ENCODE measurements at regions not wholly inside any gene's neighbourhood (a gene's known extent, or its start where the extent isn't known, plus 50 kb on each side); places are given as distances from the start of the nearest gene placed in this dataset.

GRCh38 chr2:83602753-83603152 lies 856.3 kb downstream of the SUCLG1 start:
- DNase-seq, result no peak

- no peak for DNase-seq
Measured at GRCh38 chr2:83596592-83597282, 862.3 kb downstream of the SUCLG1 start.

DNA sequence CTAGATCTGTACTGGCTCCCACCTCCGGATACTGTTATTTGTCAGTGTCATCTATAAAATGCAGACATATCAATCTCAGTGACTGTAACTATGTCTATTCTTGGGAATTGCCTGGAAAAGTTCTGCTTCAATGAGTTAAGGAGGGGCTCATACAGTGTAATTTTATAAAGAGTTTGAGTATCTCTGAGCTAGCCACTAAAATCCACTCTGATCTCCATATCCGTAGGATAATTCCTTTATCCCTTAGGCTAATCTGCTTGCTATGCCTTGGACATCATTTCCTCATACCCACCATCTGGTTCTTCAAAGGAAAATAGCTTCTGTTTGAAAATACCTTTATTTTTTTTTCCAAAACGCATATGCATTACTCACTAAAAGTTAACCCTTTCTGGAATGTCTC lies 863.2 kb downstream of the SUCLG1 start:
- no peak for DNase-seq

DNA sequence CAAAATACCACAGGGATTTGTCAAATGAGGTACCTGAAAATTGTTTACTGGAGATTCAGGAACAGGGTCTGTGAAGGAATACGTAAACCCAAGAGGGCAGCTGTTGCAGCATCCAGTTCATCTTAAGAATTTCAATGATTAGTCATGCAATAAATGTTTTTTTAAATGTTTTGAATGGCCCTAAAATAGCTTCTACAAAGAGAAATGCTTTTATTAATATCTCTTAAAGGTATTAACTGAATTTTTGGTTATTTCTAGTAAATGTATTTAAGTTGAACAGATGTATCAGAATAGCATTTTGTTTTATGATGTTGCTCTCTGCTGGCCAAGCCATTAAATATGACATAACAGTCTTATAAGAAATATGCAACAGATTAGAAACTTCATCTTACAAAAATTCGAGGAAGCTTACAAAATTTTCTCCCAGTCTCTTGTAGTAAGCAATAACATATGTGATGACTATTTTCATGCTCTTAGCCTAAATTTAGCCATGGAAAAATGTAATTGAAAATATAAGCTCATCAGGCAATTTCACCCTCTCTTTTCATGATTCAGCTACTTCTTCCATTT lies 863.9 kb downstream of the SUCLG1 start:
- DNase-seq, result no peak

DNA sequence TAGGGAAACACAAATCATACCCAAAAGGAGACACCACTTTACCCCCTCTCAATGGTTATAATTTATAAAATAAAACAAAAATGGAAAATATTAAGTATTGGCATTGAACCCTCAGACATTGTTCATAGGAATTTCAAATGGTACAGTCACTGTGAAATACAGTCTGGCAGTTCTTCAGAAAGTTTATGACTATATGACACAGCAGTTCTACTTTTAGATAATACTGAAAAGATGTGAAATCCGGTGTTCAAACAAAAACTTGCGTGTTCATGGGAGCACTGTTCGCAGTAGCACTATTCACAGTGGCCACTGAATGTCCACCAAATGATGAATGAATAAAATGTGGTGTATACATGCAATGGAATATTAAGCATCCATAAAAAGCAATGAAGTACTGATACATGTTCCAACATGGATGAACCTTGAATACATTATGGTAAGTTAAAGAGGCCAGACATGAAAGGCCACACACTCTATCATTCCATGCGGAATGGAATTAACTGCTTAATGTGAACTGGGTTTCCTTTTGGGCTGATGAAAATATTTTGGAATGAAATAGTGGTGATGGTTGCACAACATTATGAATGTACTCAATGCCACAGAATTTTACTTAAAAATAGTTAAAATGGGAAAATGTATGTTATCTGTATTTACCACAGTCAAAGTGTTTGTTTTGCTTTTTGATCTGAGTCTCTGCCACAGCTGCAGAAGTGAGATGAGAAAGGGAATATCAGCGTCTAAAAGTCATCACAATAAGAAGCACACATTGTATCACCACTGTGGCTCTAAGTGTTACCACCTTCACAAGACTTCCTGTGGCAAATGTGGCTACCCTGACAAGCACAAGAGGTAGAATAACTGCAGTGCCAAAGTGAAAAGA lies 864.6 kb downstream of the SUCLG1 start:
- DNase-seq, result no peak

DNA sequence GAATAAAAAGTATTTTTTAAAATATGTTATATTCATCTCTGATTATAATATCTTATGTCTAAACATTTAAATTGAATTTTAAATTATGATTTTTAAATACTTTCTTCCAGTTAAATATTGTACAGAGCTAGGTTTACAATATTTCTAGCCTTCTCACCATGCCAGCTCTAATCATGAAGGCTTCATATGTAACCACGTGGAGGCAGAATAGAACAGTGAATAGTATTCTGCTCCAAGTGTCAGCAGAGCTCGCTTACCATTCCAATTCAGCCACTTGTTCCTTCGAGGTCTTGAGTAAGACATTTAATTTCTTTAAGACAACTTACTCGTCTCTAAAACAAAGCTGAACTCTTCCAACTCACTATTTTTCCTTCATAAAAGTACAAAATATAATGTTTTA lies 871.8 kb downstream of the SUCLG1 start:
- no peak for DNase-seq

GRCh38 chr2:83585250-83585649 lies 873.8 kb downstream of the SUCLG1 start:
- DNase-seq, result no peak

DNA sequence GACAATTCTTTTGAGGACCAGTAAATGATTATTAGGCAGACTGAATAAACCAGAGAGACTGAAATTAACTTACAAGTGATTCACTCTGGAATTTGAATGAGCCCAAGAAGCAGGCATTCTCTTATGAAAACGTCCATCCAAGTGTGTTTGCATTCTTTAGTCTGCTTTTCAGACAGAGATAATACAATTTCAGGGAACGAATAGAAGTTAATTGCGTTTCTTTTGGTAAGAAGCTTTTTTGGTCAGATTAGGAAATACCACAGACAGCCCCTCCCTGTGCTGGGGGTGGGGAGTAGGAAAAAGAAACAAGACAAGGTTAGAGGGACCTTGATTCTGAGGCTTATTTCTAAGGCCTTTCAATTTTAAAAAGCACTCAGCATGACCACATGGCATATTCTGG lies 874.4 kb downstream of the SUCLG1 start:
- no peak for DNase-seq

GRCh38 chr2:83582589-83582988 lies 876.5 kb downstream of the SUCLG1 start:
- DNase-seq, result no peak

- no peak for DNase-seq
Measured at GRCh38 chr2:83579507-83579906, 879.6 kb downstream of the SUCLG1 start.

DNA sequence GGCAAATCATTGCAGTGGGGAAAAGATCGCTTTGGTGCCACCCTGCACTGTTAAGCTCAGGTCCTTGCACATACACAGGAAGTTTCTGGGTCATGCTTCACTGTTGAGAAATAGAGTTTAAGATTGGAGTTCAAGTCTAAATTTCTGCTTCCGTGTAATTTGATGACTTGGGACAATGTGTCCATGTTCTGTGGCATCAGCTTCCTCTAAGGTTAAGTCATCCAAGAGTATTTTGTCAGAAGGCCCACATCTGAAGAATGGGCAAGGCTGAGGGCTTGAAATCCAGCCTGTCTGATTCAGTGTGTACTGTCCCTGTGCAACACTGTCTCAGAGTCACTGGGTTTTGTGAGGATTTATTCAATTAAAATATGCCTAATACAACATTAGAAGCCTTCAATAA lies 880.7 kb downstream of the SUCLG1 start:
- DNase-seq, result no peak

- DNase-seq, result no peak
Measured at GRCh38 chr2:83574614-83575013, 884.5 kb downstream of the SUCLG1 start.

DNA sequence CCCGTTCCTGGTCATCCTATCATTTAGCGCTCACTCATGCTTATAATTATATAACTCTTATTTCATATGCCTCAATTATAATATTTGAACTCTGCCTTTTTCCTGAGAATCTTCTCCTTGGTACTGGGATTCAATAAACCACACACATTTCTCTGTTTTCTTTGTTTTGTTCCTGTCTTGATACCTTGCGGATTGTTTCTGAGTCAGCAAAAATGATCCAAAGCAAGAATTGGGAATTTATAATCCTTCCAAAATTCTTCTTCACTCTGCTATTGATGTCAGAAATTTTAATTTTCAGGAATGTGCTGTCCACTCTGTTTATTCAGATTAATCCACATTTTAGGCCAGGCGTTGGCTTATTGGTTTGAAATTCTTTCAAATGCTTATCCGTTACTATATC lies 886.0 kb downstream of the SUCLG1 start:
- no peak for DNase-seq

DNA sequence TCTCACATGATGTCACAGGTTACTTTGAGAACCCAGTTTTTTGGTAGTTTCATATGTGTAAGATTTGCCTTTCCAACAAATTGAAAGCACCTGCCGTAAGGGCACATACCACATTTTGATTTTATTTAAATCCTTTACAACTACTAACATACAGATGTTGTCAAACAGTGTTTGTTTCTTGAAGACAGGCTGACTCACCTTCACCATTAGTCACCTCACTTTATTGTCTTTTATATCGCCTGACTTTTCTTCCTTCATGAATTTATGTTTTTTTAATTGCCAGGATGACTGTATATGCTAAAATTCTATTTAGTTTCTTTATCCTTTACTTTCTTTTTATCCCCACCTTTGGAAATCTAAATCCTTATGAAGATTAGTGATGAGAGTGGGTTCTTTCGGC lies 886.7 kb downstream of the SUCLG1 start:
- DNase-seq, result no peak

DNA sequence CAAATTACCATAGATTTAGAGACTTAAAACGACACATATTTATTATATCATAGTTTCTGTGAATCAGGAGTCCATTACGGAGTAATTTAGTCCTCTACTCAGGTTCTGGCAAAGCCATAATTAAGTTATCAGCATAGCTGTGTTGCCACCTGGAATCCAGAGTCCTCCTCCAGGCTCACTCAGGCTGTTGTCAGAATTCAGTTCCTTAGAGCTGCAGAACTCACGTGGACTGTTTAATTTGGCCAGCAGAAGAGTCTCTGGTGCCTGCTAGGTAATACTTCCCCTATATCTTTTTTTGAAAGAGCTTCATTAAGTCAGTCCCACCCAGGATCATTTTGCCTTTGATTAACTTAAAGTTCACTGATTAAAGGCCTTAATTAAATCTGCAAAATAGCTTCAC lies 891.5 kb downstream of the SUCLG1 start:
- DNase-seq, result no peak

GRCh38 chr2:83565626-83566025 lies 893.5 kb downstream of the SUCLG1 start:
- DNase-seq, result no peak

GRCh38 chr2:83565181-83565580 lies 893.9 kb downstream of the SUCLG1 start:
- DNase-seq, result no peak

DNA sequence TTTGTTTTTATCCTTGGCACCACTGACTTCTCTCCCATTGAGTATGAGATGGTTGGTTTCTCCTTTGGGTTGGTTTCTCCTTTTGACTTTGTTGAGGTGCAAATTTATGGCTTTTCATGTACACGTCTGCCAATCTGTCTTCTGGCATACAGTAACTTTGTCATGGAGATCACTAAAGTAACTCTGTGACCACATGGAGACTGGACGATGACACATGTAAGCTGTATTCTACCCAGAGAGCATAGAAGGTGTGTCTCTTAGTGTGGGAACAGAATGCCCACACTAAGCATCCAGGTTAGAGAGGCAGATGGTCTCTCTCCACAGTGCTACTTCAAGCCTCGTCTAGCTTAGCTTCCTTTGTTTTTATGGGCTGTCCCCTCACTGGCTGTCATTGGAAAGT lies 897.5 kb downstream of the SUCLG1 start:
- no peak for DNase-seq

- no peak for DNase-seq
Measured at GRCh38 chr2:83536556-83536955, 922.5 kb downstream of the SUCLG1 start.

DNA sequence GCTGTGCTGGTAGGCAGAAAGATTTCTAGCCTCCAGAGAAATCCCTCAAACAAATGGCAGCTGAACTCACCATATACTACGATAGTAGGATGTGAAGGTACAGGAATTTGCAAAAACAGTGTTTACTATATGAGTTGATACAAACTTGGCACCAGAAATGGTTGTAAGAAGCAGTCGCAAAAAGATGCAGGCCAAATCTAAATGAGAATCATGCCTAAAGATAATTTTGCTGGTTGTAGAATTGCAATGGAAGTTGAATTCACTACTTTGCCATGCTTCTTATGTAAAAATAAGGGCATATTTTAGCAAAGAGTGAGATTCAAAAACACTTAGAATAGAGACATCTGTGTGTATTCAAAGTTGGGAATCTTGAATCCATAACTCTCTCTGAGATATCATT lies 924.7 kb downstream of the SUCLG1 start:
- no peak for DNase-seq

DNA sequence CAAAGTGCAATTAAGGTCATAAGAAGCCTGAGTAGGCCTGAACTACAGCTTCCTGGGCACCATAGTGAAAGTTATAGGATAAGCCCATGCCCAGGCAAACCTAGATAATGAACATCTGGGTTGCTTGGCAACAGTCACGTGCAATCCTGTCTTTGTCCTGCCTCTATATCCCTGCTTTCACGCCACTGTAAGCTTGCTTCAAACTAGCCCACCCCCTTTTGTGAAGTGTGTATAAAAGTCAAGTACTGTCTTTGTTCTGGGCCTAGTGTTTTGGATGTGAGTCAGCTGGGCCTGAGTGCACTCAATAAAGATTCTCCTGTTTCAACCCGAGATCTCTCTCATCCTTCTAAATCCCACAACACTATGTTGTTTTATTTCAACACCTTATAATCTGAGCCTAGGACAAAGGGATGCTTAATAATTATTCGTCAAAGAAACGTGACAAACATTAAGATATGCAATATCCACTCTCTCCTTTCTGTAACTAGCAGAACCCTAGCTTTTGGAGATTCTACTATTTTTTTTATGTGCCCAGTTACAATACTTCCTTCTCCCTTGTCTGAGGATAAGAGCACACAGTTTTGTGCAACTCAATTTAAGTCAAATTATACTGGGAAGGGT lies 927.8 kb downstream of the SUCLG1 start:
- DNase-seq, result no peak

GRCh38 chr2:83528767-83529166 lies 930.3 kb downstream of the SUCLG1 start:
- no peak for DNase-seq

GRCh38 chr2:83522891-83523493 lies 936.1 kb downstream of the SUCLG1 start:
- DNase-seq, result no peak
